ENCODE measurements at regions not wholly inside any gene's neighbourhood (a gene's known extent, or its start where the extent isn't known, plus 50 kb on each side); places are given as distances from the start of the nearest gene placed in this dataset.

- no peak for TF ChIP-seq EZH2 (conservative IDR thresholded peaks at IDR 0.05; ENCODE audit: low read depth, low read length)
- TF ChIP-seq SIX1 (CRISPR knock-in tag; IDR thresholded peaks at IDR 0.05; ENCODE audit: borderline replicate concordance): no peak
- no peak for TF ChIP-seq ZNF589 (CRISPR knock-in tag; conservative IDR thresholded peaks at IDR 0.05)
- TF ChIP-seq CTCF (CRISPR knock-in tag; IDR thresholded peaks at IDR 0.05): no peak
- TF ChIP-seq SSRP1 (CRISPR knock-in tag; IDR thresholded peaks at IDR 0.05): no peak
- no peak for TF ChIP-seq ATF3 (CRISPR knock-in tag; IDR thresholded peaks at IDR 0.05)
Observed at GRCh38 chr4:166174717-166175490, 301.9 kb downstream of the TLL1 start.
